ENCODE measurements at regions not wholly inside any gene's neighbourhood (a gene's known extent, or its start where the extent isn't known, plus 50 kb on each side); places are given as distances from the start of the nearest gene placed in this dataset.

DNA sequence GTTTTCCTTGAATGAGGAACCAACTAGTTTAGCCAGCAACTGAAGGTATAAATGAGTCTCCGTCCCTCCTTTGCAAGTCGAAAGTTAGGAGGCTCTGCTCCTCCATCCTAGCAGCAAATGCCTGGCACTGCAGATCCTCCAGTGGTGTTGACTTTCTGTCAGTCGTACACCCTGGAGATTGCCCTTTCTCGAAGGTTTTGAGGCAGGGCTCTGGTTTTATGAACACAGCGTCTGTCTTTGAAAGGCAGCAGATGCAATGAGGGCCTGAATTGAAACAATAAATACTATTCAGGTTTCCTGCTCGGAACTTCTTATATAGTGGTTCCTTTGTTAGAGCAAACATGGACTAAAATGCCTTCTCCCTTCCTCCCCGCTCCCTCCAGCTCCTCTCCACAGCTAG, 284.0 kb downstream of the TMEM38B start:
- Histone ChIP-seq H3K9me2 (ENCODE audit: insufficient read depth) (no peaks in the 10 kb centered on the region), H3K27ac (no peak overlapping the region), H4K20me1 (ENCODE audit: insufficient read depth) (no peaks in the 10 kb centered on the region), H2AFZ (no peak overlapping the region), H3K36me3 (ENCODE audit: low read depth) (no peaks in the 10 kb centered on the region), H3K9ac (no peak overlapping the region), H3K9me3 (ENCODE audit: low read depth) (no peaks in the 10 kb centered on the region), H3K4me2 (ENCODE audit: unreplicated experiment) (no peak overlapping the region), H3K4me1 (ENCODE audit: insufficient read depth) (no peaks in the 10 kb centered on the region), H3F3A (ENCODE audit: insufficient read depth) (no peaks in the 10 kb centered on the region), H3K4me3 (no peak overlapping the region), H3K79me2 (ENCODE audit: insufficient read depth) (no peaks in the 10 kb centered on the region), H3K27me3 (replicated peaks; ENCODE audit: insufficient read depth) (no peaks in the 10 kb centered on the region)
- 18 to 22% methylated on average over 7 of the region's 7 CpGs for WGBS, 2 experiments (ENCODE audit: low coverage in 1 of 2, low lambda C conversion rate in 2 of 2, missing lambda C conversion rate in 2 of 2)
- in situ Hi-C loops (cut with MboI) = no loop called here
- no peak for DNase-seq
- TF ChIP-seq EZH2 (IDR thresholded peaks at IDR 0.05; ENCODE audit: insufficient read depth, poor library complexity, severe bottlenecking) (no peak), EZH2phosphoT487 (IDR thresholded peaks at IDR 0.05; ENCODE audit: insufficient read depth, low read depth) (no peak)

DNA sequence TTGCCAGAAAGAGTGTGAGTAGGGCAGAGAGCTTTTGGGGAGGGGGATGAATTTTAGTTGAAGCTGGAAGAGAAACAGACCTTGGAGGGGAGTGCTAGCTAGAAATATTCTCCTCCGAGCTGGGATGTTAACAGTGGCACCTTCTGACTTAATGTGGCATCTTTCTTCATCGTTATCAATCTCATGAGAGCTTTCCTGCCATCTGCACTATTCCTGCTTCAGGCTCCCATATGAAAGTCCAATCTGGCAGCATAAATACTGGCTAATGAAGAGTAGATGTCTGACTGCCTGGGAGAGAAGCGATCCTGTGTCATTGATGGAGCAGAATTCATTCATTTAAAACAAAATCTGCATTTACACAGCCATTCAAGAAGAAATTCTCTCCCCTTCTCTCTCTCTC, 284.5 kb downstream of the TMEM38B start:
- Histone ChIP-seq H3K4me3 (no peak overlapping the region), H4K20me1 (ENCODE audit: insufficient read depth) (no peaks in the 10 kb centered on the region), H3F3A (ENCODE audit: insufficient read depth) (no peaks in the 10 kb centered on the region), H3K4me1 (ENCODE audit: insufficient read depth) (no peaks in the 10 kb centered on the region), H3K9me3 (ENCODE audit: low read depth) (no peaks in the 10 kb centered on the region), H3K36me3 (ENCODE audit: low read depth) (no peaks in the 10 kb centered on the region), H3K9ac (no peak overlapping the region), H3K4me2 (ENCODE audit: unreplicated experiment) (no peak overlapping the region), H3K27me3 (replicated peaks; ENCODE audit: insufficient read depth) (no peaks in the 10 kb centered on the region), H3K9me2 (ENCODE audit: insufficient read depth) (no peaks in the 10 kb centered on the region), H2AFZ (no peak overlapping the region), H3K79me2 (ENCODE audit: insufficient read depth) (no peaks in the 10 kb centered on the region), H3K27ac (no peak overlapping the region)
- 9 to 16% methylated on average over 3 of the region's 3 CpGs for WGBS, 2 experiments (ENCODE audit: low coverage in 1 of 2, low lambda C conversion rate in 2 of 2, missing lambda C conversion rate in 2 of 2)
- TF ChIP-seq EZH2 (IDR thresholded peaks at IDR 0.05; ENCODE audit: insufficient read depth, poor library complexity, severe bottlenecking) (no peak), EZH2phosphoT487 (IDR thresholded peaks at IDR 0.05; ENCODE audit: insufficient read depth, low read depth) (no peak)
- in situ Hi-C loops (cut with MboI) = no loop called here
- DNase-seq = no peak

DNA sequence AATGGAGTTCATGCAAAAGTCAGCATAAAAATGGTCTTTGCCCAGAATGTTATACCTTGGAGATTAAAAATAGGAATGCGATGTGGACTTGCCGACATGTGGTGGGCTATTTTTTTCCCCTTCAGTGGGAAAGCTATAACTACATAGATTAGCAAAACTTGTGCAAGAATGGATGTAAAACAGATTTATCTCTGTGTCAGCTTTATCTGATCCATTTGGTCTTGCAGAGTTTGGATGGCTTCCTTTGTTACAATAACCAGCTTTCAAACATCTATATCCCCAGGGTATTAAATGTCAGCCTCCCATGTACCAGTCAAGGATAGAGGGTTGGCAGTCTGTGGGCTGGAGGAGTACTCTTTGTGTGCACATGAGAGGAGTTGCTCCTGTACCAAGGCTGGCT, 284.9 kb downstream of the TMEM38B start:
- in situ Hi-C loops (cut with MboI) = no loop called here
- H3K36me3 ChIP-seq (ENCODE audit: low read depth) = no peaks in the 10 kb centered on the region
- WGBS, 2 experiments (ENCODE audit: low coverage in 1 of 2, low lambda C conversion rate in 2 of 2, missing lambda C conversion rate in 2 of 2) = 50 to 57% methylated on average over 2 of the region's 2 CpGs
- H3K9me2 ChIP-seq (ENCODE audit: insufficient read depth) = no peaks in the 10 kb centered on the region
- H3K9me3 ChIP-seq (ENCODE audit: low read depth) = no peaks in the 10 kb centered on the region
- H3K4me2 ChIP-seq (ENCODE audit: unreplicated experiment) = no peak overlapping the region
- no peaks in the 10 kb centered on the region for H4K20me1 ChIP-seq (ENCODE audit: insufficient read depth)
- H3K79me2 ChIP-seq (ENCODE audit: insufficient read depth) = no peaks in the 10 kb centered on the region
- H3K9ac ChIP-seq = no peak overlapping the region
- TF ChIP-seq EZH2phosphoT487 (IDR thresholded peaks at IDR 0.05; ENCODE audit: insufficient read depth, low read depth) (no peak), EZH2 (IDR thresholded peaks at IDR 0.05; ENCODE audit: insufficient read depth, poor library complexity, severe bottlenecking) (no peak)
- H3K27ac ChIP-seq = no peak overlapping the region
- no peaks in the 10 kb centered on the region for H3K4me1 ChIP-seq (ENCODE audit: insufficient read depth)
- H3K4me3 ChIP-seq = no peak overlapping the region
- no peaks in the 10 kb centered on the region for H3K27me3 ChIP-seq (replicated peaks; ENCODE audit: insufficient read depth)
- DNase-seq = no peak
- no peak overlapping the region for H2AFZ ChIP-seq
- H3F3A ChIP-seq (ENCODE audit: insufficient read depth) = no peaks in the 10 kb centered on the region

DNA sequence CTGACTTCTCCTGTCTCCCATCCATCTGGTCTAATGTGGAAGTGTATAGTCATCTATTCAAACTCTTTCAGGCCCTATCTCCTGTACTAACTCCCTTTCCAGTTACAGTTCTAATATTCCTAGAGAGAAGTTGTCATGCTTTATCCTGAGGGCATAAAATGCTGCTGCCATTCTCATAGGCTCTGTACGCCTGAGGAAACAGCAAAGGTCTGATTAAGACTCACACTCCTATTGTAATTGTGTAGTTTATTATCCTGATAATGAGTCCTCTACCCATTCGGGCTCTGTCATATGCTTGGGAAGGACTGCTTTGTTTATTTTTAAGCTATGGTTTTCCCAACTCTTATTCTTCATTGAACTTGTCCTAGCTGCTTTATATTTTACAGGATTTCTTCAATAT, 290.4 kb downstream of the TMEM38B start:
- in situ Hi-C loops (cut with MboI) = no loop called here
- TF ChIP-seq EZH2 (IDR thresholded peaks at IDR 0.05; ENCODE audit: insufficient read depth, poor library complexity, severe bottlenecking) (no peak), EZH2phosphoT487 (IDR thresholded peaks at IDR 0.05; ENCODE audit: insufficient read depth, low read depth) (no peak)
- no peaks in the 10 kb centered on the region for H4K20me1 ChIP-seq (ENCODE audit: insufficient read depth)
- no peak overlapping the region for H3K4me3 ChIP-seq
- H3K27me3 ChIP-seq (replicated peaks; ENCODE audit: insufficient read depth) = no peaks in the 10 kb centered on the region
- H3K9ac ChIP-seq = no peak overlapping the region
- H3F3A ChIP-seq (ENCODE audit: insufficient read depth) = no peaks in the 10 kb centered on the region
- no peak overlapping the region for H3K4me2 ChIP-seq (ENCODE audit: unreplicated experiment)
- no peaks in the 10 kb centered on the region for H3K9me3 ChIP-seq (ENCODE audit: low read depth)
- H3K4me1 ChIP-seq (ENCODE audit: insufficient read depth) = no peaks in the 10 kb centered on the region
- DNase-seq = no peak
- H3K79me2 ChIP-seq (ENCODE audit: insufficient read depth) = no peaks in the 10 kb centered on the region
- no peaks in the 10 kb centered on the region for H3K9me2 ChIP-seq (ENCODE audit: insufficient read depth)
- 19 to 21% methylated on average over 2 of the region's 2 CpGs for WGBS, 2 experiments (ENCODE audit: low coverage in 1 of 2, low lambda C conversion rate in 2 of 2, missing lambda C conversion rate in 2 of 2)
- no peak overlapping the region for H3K27ac ChIP-seq
- no peak overlapping the region for H2AFZ ChIP-seq
- no peaks in the 10 kb centered on the region for H3K36me3 ChIP-seq (ENCODE audit: low read depth)
